GM19099 (cell line): ENCODE measurements at regions not wholly inside any gene's neighbourhood (a gene's known extent, or its start where the extent isn't known, plus 50 kb on each side); places are given as distances from the start of the nearest gene placed in this dataset.

Experiments used
- POLR2A ChIP-seq: IDR thresholded peaks from 3 replicates; pipeline ENCODE4 v1.6.1; 2011; ENCODE audit warnings: low read depth; ENCODE audit not compliant: insufficient read length; ENCODE audit errors: extremely low read depth

GRCh38 chr6:27157459-27158315, 89.8 kb upstream of the PRSS16 start:
- TF ChIP-seq POLR2A, result no peak

DNA sequence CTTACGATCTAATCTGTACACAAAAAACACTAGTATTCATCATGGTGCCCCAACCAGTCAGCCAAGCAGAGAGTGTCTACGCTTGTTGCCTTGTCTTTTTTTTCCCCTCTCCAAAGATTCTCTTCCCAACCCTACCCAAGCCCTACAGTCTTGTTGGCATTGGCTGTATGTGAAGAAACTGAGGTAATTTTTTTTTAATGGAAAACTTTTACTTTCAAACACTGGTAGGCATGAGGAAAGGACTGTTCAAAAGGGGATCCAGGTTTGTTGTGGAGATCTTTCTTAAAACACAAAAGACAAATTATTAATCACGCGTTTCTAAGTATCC, 89.2 kb upstream of the PRSS16 start:
- no peak for TF ChIP-seq POLR2A

DNA sequence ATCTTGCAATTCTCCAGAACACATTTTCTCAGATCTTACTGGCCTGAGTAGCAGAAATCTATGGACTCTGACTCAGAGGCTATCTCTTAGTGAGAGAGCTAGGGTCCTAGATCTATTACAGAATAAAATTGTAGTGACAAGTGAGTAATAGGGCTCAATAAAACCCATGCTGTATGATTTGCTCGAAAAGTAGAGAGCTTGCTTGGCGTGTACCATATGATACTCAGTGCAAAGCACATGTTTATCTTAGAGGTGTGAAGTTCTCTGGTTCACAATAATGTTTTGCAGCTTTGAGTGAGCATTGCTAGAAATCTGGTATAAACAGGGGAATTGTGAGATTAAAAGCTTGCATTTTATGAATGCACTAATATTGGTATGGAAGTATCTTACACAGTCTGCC, 87.8 kb upstream of the PRSS16 start:
- no peak for TF ChIP-seq POLR2A

GRCh38 chr6:27161115-27161514, 86.4 kb upstream of the PRSS16 start:
- no peak for TF ChIP-seq POLR2A

DNA sequence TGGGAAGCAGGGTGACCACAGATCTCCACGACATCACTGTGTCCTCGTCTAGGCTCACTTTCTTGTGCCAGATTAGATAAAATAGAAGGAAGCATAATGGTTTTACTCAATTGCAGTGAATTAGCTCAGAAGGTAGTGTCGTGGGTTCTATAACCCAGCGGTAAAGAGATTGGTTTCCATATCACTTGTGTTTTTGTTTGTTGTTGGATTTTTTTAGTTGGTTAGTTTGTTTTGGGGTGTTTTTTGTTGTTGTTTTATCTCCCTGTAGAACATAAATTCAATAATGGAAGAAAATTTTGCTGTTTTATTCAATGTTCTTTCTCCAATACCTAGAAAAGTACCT, 85.9 kb upstream of the PRSS16 start:
- TF ChIP-seq POLR2A, result no peak

DNA sequence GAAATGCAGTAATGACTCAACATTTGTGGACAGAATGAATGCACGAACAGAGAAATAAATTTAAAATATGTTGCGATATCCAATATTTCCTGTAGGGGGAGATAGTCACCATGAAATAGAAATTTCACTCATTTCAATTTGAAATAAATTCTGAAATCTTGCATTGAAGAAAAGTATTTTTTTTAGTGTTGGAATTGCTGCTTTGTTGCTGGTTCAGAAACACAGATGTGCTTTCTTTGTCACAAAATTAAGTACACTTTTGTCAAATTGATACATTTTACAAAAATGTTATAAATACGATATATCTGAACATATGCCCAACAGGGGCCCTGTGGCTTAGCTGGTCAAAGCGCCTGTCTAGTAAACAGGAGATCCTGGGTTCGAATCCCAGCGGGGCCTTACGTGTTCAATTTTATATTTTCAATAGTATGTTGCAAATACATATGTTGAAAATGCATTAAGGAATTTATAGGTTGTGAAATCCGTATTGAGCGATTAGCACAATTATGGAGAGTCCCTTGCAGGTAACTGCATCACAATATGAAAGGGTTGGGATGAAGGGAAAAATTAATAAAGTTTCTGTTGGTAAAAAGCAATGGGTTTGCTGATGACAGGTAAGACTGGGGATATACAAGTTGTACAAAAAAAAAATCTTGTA, 85.4 kb upstream of the PRSS16 start:
- no peak for TF ChIP-seq POLR2A

DNA sequence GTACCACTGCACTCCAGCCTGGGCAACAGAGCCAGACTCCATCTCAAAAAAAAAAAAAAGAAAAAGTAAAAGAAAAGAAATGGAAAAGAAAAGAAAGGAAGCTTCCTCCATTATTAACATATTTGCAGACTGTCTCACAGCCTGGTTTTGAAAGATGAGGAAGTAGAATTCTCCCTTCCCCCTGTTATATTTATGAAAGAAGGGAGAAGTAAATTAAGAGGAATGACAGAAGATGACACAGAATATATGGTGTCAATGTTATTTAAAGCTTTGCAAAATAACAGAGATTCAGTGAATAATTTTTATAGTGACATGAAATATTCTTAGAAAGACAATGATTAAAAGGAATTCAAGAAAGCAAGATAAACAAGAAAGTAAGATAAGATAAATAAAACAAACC, 83.7 kb upstream of the PRSS16 start:
- TF ChIP-seq POLR2A, result no peak

DNA sequence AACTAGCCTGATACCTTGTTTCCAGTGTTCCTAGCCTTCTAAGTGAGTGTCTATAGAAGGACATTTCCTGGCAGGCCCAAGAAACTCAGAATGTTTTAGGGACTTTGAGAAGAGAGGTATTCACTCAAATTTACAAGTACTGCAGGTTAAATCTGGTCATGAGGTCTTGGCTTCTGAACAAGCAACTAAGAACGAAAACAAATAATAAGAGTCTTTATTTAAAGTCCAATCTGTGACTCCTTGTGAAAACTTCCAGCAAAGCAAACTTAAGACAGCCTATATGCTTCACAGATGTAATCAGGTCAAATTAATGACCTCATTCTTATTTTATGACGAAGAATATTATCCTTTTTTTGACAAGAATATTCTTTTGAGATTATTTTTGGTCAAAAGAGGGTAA, 79.4 kb upstream of the PRSS16 start:
- TF ChIP-seq POLR2A, result no peak

GRCh38 chr6:27168586-27169443, 78.7 kb upstream of the PRSS16 start:
- no peak for TF ChIP-seq POLR2A

DNA sequence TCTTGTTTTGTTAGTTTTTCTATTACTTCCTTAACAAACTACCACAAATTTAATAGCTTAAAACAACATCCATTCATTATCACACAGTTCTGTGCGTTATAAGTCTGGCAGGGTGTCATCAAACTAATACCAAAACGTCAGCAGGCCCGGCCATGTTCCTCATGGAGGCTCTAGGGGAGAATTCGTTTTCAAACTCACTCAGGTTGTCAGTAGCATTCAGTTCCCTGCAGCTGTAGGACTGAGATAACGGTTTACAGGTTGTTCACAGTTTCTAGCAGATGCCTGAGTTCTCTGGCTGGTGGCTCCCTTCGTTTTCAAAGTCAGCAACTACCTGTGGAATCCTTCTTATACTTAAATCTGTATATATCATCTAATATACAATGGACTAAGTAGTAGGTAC, 72.5 kb upstream of the PRSS16 start:
- TF ChIP-seq POLR2A, result no peak

DNA sequence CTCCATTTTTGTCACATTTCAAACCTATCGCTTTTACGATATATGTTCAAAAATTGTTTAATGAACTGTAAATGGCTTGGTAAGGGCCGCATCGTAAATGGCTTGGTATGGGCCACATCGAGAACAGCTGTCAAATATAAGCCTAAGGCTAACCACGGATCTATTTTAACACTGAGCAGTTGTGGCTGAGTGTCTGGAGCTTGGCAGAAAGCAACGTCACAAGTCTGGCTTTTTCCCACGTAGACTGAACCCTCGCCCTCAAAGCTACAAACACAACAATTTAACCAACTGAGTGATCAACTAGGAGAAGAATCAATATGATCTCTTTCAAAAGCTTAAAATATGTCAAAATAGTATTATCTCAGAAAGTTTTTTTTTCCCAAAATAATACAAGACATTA, 71.4 kb upstream of the PRSS16 start:
- TF ChIP-seq POLR2A, result no peak

- TF ChIP-seq POLR2A, result no peak
These were observed 70.7 kb upstream of the PRSS16 start for GRCh38 chr6:27176523-27177484.

- TF ChIP-seq POLR2A, result peak; percentile 62
These were observed 69.8 kb upstream of the PRSS16 start for GRCh38 chr6:27177485-27178406.

DNA sequence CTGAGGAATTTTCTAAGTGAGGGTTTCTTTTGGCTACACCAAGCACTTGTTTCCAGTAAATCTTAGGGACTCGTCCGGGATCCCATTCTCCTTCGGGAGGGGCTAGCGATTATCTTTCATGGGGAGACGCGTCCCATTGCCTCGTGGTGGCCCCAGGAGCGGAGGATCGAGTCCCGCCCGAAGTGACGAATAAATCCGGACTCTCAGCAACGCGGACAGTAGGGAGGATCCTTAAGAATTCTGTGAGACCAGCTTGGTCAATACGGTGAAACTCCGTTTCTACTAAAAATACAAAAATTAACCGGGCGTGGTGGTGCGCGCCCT, 69.1 kb upstream of the PRSS16 start:
- TF ChIP-seq POLR2A, result no peak

DNA sequence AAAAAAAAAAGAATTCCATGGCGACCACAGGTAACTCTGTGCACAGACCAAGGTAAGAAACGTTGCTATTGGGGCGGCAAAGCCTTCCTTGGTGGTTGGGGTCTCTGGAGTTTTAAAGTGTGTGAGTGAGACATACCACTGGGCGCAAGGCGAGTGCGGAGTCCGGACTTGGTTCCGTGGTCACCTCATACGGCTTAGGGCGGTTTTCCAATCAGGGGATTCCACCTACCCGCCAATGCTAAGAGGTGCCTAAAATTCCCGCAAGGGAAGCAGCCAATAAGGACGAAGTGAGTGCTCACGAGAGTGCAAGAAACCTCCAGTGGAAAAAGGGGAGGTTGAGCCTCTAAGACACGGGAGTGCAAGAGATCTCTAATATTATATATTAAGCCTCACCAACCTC, 68.6 kb upstream of the PRSS16 start:
- TF ChIP-seq POLR2A, result no peak
